Colonic mucosa (tissue), 4 donors: ENCODE measurements at regions not wholly inside any gene's neighbourhood (a gene's known extent, or its start where the extent isn't known, plus 50 kb on each side); places are given as distances from the start of the nearest gene placed in this dataset.
"Not testable (repeated sequence)": the region's sequence is repeated elsewhere in the genome, so short reads cannot be mapped to it uniquely, and the experiment has no call there.

Source experiments
- DNase-seq: peaks from one replicate; pipeline ENCODE4 v3.0.0-alpha.2; 2020
- H3K27ac ChIP-seq: fragments of 200-600 bp; one replicate; pipeline ENCODE4 v1.8.0; 2021
- H3K27me3 ChIP-seq: fragments of 200-600 bp; one replicate; pipeline ENCODE4 v1.8.0; 2021
- H3K36me3 ChIP-seq: fragments of 200-600 bp; one replicate; pipeline ENCODE4 v1.8.0; 2021
- H3K4me1 ChIP-seq: fragments of 200-600 bp; one replicate; pipeline ENCODE4 v1.8.0; 2021; ENCODE audit warnings: mild to moderate bottlenecking
- H3K4me3 ChIP-seq: fragments of 200-600 bp; one replicate; pipeline ENCODE4 v1.8.0; 2021
- H3K9ac ChIP-seq, 2 donors: one replicate each; pipeline ENCODE4 v1.7.0; 2013; ENCODE audit warnings: control low read depth in 2 of 2, low read depth in 2 of 2, low read length in 2 of 2
- H3K9me3 ChIP-seq: fragments of 200-600 bp; one replicate; pipeline ENCODE4 v1.8.0; 2021
- intact Hi-C: fragments of 100-400 bp; cut with DNase I; formaldehyde crosslinking; loops from one replicate; pipeline ENCODE4 v1.14.1; 2022
- TF ChIP-seq, protein P1 (sequence below): fragments of 200-600 bp; IDR thresholded peaks from one replicate; pipeline ENCODE4 v1.8.0; 2022; ENCODE audit warnings: antibody characterized with exemption, mild to moderate bottlenecking
- donor health status: healthy.
- donor health status: DM: no; HTN: no; CAD: no.
- donor health status: DM: no; HTN: no; CAD: no.

GRCh38 chr11:98720951-98721350 lies 299.8 kb upstream of the CNTN5 start:
- Histone ChIP-seq H3K9ac (no peak overlapping the region), H3K4me3 (no peak overlapping the region), H3K36me3 (no peaks in the 10 kb centered on the region), H3K27me3 (no peaks in the 10 kb centered on the region), H3K27ac (no peak overlapping the region), H3K9me3 (no peaks in the 10 kb centered on the region), H3K4me1 (no peaks in the 10 kb centered on the region)
- DNase-seq: no peak
- TF ChIP-seq, protein P1, sequence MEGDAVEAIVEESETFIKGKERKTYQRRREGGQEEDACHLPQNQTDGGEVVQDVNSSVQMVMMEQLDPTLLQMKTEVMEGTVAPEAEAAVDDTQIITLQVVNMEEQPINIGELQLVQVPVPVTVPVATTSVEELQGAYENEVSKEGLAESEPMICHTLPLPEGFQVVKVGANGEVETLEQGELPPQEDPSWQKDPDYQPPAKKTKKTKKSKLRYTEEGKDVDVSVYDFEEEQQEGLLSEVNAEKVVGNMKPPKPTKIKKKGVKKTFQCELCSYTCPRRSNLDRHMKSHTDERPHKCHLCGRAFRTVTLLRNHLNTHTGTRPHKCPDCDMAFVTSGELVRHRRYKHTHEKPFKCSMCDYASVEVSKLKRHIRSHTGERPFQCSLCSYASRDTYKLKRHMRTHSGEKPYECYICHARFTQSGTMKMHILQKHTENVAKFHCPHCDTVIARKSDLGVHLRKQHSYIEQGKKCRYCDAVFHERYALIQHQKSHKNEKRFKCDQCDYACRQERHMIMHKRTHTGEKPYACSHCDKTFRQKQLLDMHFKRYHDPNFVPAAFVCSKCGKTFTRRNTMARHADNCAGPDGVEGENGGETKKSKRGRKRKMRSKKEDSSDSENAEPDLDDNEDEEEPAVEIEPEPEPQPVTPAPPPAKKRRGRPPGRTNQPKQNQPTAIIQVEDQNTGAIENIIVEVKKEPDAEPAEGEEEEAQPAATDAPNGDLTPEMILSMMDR: no peak
- intact Hi-C loops: no loop called here

- intact Hi-C loops: no loop called here
- Histone ChIP-seq H3K4me1 (no peaks in the 10 kb centered on the region), H3K4me3 (no peak overlapping the region), H3K27ac (no peak overlapping the region), H3K9ac (no peak overlapping the region), H3K36me3 (no peaks in the 10 kb centered on the region), H3K9me3 (no peaks in the 10 kb centered on the region), H3K27me3 (no peaks in the 10 kb centered on the region)
- TF ChIP-seq, protein P1: no peak
- no peak for DNase-seq
These were observed 295.3 kb upstream of the CNTN5 start for GRCh38 chr11:98725471-98725870.

GRCh38 chr11:98728421-98728820 lies 292.3 kb upstream of the CNTN5 start:
- TF ChIP-seq, protein P1: no peak
- Histone ChIP-seq H3K36me3 (no peaks in the 10 kb centered on the region), H3K4me3 (no peak overlapping the region), H3K27ac (no peak overlapping the region), H3K9ac (no peak overlapping the region), H3K27me3 (no peaks in the 10 kb centered on the region), H3K9me3 (no peaks in the 10 kb centered on the region), H3K4me1 (no peaks in the 10 kb centered on the region)
- DNase-seq: no peak
- intact Hi-C loops: no loop called here

DNA sequence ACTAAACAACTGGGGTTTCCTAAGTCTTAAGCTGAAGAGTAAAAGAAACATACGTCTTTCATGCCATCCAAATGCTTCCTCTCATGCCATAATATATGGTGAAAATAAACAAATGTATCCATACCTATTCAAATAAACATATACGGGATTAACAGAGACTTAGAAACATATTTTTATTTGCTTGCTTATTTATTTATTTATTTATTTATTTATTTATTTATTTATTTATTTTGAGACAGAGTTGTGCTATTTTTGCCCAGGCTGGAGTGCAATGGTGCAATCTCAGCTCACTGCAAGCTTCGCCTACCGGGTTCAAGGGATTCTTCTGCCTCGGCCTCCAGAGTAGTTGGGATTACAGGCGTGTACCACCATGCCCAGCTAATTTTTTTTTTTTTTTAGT lies 291.6 kb upstream of the CNTN5 start:
- Histone ChIP-seq H3K27me3 (no peaks in the 10 kb centered on the region), H3K4me1 (no peaks in the 10 kb centered on the region), H3K4me3 (no peak overlapping the region), H3K9me3 (no peaks in the 10 kb centered on the region), H3K36me3 (no peaks in the 10 kb centered on the region), H3K27ac (no peak overlapping the region), H3K9ac (no peak overlapping the region)
- DNase-seq: no peak
- TF ChIP-seq, protein P1: no peak
- intact Hi-C loops: no loop called here

GRCh38 chr11:98732947-98733346 lies 287.8 kb upstream of the CNTN5 start:
- no peaks in the 10 kb centered on the region for H3K36me3 ChIP-seq
- TF ChIP-seq, protein P1: no peak
- H3K4me1 ChIP-seq: no peaks in the 10 kb centered on the region
- H3K9ac ChIP-seq: no peak overlapping the region
- H3K27ac ChIP-seq: no peak overlapping the region
- DNase-seq: no peak
- no peak overlapping the region for H3K4me3 ChIP-seq
- no peaks in the 10 kb centered on the region for H3K9me3 ChIP-seq
- H3K27me3 ChIP-seq: no peaks in the 10 kb centered on the region
- intact Hi-C loops: no loop called here

GRCh38 chr11:98733378-98733777 lies 287.4 kb upstream of the CNTN5 start:
- DNase-seq, H3K27ac ChIP-seq, intact Hi-C loops, H3K9me3 ChIP-seq, H3K4me3 ChIP-seq, H3K27me3 ChIP-seq, H3K9ac ChIP-seq, H3K36me3 ChIP-seq, H3K4me1 ChIP-seq: not testable (repeated sequence)
